Stimulated activated CD8-positive, alpha-beta memory T cell treated with anti-CD3 and anti-CD28 coated beads, Interleukin-4, amount 100 ng/mL, for 48 hours (primary cell): ENCODE measurements at regions not wholly inside any gene's neighbourhood (a gene's known extent, or its start where the extent isn't known, plus 50 kb on each side); places are given as distances from the start of the nearest gene placed in this dataset.
"Not testable (repeated sequence)": the region's sequence is repeated elsewhere in the genome, so short reads cannot be mapped to it uniquely, and the experiment has no call there.

Experiments used
- DNase-seq: peaks from one replicate; pipeline ENCODE4 v3.0.0-alpha.2; 2020

DNA sequence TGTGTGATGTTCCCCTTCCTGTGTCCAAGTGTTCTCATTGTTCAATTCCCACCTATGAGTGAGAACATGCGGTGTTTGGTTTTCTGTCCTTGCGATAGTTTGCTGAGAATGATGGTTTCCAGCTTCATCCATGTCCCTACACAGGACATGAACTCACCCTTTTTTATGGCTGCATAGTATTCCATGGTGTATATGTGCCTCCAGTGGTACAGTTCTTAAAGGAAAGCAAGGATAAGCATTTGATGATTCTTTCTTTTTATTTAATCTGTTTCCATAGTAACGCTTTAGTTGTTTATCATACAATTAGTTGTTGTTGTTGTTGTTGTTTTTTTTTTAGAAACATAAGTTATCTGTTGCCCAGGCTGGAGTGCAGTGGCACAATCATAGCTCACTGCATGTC lies 133.1 kb downstream of the TSEN15 start:
- not testable (repeated sequence) for DNase-seq

- DNase-seq, result no peak
Measured at GRCh38 chr1:184185347-184185746, 133.8 kb downstream of the TSEN15 start.

DNA sequence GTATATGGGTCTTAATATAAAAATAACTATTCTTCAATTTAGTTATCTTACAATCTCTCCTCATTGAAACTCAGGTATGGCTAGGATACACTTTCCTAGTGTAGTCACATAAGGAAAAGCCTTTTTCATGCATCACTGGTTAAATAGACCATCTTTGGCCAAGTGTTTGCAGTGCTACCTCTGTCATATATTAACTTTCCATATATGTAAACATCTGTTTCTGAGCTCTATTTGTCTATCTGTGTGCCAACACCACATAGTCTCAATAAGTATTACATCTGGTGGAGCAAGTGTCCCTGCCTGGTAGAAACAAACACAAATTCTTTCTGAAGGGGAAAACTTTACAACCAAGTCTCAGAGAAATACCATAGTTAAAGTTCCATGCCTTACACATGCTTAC lies 134.6 kb downstream of the TSEN15 start:
- DNase-seq, result no peak

DNA sequence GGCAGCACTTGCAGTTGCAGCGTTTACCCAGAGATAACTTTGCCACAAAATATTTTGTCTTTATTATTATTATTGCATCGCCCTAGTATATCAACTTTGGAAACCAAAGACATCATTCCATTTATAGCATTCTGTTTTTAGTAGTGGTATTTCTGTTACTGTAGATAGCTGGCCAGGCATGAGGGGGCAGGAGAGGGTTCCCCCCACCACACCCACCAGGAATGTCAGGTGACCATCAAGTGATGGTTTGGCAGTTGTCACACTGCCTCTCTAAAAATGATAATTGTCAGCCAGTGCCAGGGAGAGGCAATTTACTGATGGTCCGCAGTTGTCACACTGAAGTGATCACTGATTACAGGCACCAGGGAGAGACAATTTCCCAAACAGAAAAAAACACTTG lies 135.6 kb downstream of the TSEN15 start:
- no peak for DNase-seq

DNA sequence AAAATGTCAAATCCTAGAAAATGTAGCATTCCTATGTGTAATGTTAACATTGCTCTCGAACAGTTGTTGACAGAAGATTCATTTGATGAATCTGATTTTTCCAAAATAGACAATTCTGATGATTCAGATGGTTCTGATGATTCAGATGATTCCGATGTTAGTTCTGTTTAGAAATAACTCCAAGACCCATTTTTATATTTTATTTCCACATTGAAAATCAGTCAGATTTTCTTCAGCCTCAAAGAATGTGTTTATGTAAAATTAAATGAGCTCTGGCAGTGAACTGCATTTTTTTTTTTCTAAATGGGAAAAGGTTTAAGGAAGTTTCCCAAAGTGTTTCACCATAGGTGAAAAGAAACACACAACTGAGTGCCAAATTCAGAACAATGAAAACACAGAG lies 136.5 kb downstream of the TSEN15 start:
- DNase-seq, result no peak

GRCh38 chr1:184189361-184189760 lies 137.8 kb downstream of the TSEN15 start:
- no peak for DNase-seq

- no peak for DNase-seq
Measured at GRCh38 chr1:184190616-184191015, 139.1 kb downstream of the TSEN15 start.

DNA sequence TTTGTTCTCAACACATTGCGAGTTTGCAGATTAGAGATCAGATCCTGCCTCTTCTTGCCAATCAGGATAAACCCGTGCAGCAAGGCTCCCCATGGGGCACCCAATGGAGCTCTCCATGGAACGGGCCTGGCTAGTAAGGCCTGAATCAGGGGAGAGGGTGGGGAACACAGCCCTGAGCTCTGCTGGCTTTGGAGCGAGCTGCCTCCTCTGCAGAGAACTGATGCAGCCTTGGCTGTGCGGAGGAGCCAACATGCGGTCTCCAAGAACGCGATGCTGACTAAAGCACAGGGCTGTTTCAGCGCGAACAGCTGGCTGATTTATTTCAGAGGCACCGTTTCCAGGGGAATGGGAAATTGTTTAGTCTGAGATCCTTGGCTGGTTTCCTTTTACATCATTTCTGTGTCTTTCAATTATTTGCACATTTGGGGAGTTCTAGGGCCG lies 139.7 kb downstream of the TSEN15 start:
- DNase-seq, result no peak

DNA sequence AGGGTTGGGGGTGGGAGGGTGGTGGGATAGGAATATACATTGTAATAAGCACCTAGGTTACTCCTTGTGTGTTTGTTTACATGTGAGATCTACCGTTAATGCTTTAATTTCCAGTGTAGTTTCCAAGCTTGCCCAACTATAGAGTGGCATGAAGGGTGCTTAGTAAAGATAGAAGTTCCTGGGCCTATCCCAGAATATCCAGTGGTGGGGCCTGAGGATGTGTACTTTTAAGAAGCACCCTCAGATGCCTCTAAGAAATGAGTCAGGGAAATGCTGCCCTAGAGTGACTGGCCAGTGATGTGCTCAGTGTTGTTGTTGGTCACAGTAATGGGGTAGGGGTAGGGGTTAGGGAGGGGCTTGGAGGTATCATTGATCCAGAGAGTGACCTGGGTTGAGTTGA lies 141.3 kb downstream of the TSEN15 start:
- no peak for DNase-seq

DNA sequence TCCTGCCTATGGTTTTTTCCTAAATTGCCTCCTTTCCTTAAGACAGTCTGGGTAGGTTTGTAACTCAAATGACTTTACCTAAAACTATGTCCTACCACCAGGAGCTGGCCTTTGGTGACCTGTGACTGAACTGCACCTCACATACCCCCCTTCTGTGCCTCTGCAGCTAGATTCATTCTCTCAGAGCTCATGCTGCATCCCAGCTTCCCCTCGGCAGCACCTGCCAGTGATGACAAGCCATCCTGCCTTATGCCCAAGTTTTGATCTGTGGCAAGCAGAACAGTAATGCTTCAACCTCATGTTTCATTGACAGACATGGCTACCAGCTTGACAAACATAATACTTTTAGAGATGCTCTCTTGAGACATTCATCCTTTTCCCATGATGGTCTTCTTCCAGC lies 141.9 kb downstream of the TSEN15 start:
- DNase-seq, result no peak

GRCh38 chr1:184194236-184194635 lies 142.7 kb downstream of the TSEN15 start:
- DNase-seq, result no peak

- DNase-seq, result not testable (repeated sequence)
Measured at GRCh38 chr1:184195722-184196121, 144.2 kb downstream of the TSEN15 start.

DNA sequence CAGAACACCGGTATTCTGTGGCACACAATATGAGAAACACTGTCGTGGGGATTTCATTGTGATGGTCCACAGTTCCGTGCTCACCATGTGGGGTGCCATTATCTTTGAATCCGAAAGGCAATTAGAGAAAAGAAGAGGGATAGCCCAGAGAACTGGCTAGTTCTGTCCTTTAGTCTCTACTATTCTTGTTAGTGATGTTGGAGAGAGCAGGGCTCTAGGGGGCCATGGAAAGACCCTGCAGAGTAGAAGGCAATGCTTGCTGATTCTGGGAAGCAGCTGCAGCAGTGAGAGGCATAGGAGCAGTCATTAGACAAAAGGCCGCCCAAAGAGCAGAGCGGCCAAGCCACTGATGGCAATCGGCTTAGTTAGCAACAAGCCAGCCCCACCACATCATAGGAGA lies 146.3 kb downstream of the TSEN15 start:
- no peak for DNase-seq

DNA sequence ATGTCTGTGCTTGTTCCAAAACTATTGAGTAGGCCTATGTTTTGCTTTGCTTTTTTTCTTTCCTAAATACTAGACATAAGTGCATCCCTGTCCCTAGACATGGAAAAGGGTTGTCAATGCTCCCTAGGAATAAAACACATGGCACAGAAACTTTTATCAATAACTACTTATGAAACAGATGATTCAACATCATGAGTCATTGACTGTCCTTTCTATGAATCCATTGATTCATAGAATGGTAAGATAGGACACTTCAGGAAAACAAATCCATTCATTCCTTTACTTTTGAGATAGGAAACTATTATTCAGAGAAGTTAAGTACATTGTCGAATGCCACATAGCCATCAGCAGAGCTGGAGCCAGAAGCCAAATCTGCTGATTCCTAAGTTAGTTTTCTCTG lies 147.5 kb downstream of the TSEN15 start:
- DNase-seq, result no peak

DNA sequence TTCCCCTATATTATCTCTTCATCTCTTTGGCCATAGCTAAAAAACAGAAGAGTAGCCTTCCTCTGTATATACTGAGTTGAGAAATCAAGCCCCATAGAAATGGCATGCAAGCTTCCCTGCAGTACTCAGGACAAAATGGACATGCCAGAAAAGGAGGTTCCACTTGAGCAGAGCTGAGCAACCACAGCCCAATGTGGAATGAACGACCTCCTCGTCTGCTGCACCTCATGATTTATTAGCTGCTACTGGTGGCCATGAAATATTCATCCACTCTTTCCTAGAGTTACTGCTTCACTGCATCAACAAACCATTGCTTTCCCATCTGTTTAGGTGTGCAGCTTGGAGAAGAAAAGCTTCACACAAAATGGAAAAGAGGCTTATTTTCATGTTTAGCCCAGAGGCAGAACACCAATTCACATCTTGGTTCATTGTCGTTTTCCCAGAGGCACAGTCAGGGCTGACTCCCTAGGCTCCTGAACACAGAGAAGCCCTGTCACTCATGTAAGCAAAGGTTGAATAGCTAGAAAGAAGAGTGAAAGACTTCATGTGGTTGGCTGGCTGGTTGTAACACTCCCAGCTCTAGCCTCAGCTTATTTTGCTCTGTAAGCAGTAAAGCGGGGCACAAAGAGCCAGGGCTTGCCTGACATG lies 148.0 kb downstream of the TSEN15 start:
- no peak for DNase-seq

DNA sequence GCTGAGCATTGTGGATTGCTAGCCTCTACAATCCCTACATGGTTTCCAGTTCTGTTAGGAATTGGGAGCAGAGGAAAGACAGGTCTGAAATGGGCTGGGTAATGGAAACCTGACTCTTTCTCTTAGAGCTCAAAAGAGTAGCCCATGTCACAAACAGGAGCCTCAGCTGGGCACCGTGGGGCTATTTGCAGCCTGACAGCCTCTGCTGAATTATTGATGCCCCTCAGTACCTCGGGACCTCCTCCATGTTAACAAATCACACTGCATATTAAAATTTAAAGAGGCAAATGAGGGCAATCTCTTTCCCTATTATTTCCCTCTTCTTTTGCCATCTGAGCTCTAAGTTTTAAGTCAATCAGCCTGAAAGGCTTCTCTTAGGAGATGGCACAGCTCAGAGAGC lies 157.1 kb downstream of the TSEN15 start:
- no peak for DNase-seq

GRCh38 chr1:184210031-184210430 lies 158.5 kb downstream of the TSEN15 start:
- no peak for DNase-seq

- no peak for DNase-seq
Measured at GRCh38 chr1:184210862-184211261, 159.3 kb downstream of the TSEN15 start.

GRCh38 chr1:184212649-184213314 lies 161.3 kb downstream of the TSEN15 start:
- DNase-seq, result no peak

GRCh38 chr1:184214128-184214527 lies 162.6 kb downstream of the TSEN15 start:
- DNase-seq, result no peak

DNA sequence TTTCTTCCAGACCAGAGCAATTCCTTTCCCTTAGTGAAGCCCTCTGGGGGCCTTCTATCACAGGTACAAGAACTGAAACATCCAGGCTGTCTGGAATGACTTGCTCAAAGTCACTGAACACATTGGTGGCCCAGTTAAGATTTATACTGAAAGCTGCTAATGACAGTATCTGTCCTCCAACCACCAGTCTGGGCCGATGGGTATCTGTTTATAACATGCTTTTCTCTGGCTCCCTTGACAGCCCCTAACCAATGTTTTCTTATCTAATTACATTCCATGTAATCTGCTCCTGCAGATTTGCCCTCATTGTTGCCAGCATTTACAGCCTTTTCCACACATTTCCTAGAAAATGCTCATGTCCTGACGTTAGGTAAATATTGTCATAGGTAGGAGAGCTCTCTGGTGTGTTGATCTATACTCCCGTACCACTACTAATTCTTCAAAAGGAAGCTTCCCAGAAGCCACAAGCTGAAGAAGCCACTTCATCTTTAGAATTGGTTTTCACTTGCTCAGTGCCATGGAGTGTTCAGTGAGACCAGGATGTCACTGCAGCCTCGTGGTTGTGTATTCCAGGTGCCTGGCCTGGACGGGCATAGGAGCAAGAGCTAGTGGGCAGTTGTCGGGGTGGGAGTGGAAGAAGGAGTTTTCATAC lies 163.9 kb downstream of the TSEN15 start:
- DNase-seq, result no peak

DNA sequence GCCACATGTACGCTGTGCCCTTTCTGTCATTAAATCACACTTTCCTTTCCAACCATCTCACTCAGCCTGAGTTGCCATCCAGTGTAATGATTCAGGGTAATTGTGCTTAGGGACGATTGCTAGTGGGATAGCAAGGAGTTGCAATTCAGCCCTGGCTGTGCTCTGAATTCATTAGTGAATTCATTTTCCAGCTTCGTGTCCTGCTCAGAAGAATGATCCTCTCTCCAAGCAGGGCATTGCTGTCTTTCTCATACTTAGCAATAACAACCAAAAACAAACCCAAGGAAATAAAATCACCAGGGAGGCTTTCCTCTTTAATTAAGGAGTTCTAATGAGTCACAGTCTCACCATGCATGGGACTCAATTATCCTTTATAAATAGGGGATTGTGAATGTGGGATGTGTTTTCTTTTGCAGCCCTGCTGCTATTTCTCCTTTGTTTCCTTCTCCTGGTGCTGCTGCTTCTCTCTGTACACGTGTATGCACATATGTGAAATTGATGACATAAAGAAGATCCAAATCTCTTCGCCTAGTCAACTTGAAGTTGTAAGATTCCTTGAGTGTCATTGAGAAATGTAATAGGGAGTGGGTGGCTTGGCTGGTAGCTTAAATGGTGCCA lies 167.0 kb downstream of the TSEN15 start:
- no peak for DNase-seq

GRCh38 chr1:184219414-184219813 lies 167.4 kb upstream of the C1orf21 start:
- DNase-seq, result no peak

GRCh38 chr1:184219883-184220282 lies 166.9 kb upstream of the C1orf21 start:
- no peak for DNase-seq
